ENCODE measurements at regions not wholly inside any gene's neighbourhood (a gene's known extent, or its start where the extent isn't known, plus 50 kb on each side); places are given as distances from the start of the nearest gene placed in this dataset.

GRCh38 chr5:121378046-121378445, 473.6 kb upstream of the FTMT start:
- no peak overlapping the region for H3K4me3 ChIP-seq
- DNase-seq = no peak
- no peak for TF ChIP-seq CTCF (IDR thresholded peaks at IDR 0.05)
- no peaks in the 10 kb centered on the region for H3K36me3 ChIP-seq
- H3K9me3 ChIP-seq = no peaks in the 10 kb centered on the region
- intact Hi-C loops (cut with DNase I; ENCODE audit: low total_unique reads) = no loop called here
- no peaks in the 10 kb centered on the region for H3K27me3 ChIP-seq
- H3K27ac ChIP-seq = no peak overlapping the region
- H3K4me1 ChIP-seq = no peaks in the 10 kb centered on the region

GRCh38 chr5:121378559-121379359, 472.9 kb upstream of the FTMT start:
- DNase-seq = no peak
- no peak for TF ChIP-seq CTCF (IDR thresholded peaks at IDR 0.05)
- intact Hi-C loops (cut with DNase I; ENCODE audit: low total_unique reads) = no loop called here
- H3K27me3 ChIP-seq = no peaks in the 10 kb centered on the region
- no peaks in the 10 kb centered on the region for H3K9me3 ChIP-seq
- no peaks in the 10 kb centered on the region for H3K4me1 ChIP-seq
- no peak overlapping the region for H3K4me3 ChIP-seq
- no peak overlapping the region for H3K27ac ChIP-seq
- H3K36me3 ChIP-seq = no peaks in the 10 kb centered on the region

DNA sequence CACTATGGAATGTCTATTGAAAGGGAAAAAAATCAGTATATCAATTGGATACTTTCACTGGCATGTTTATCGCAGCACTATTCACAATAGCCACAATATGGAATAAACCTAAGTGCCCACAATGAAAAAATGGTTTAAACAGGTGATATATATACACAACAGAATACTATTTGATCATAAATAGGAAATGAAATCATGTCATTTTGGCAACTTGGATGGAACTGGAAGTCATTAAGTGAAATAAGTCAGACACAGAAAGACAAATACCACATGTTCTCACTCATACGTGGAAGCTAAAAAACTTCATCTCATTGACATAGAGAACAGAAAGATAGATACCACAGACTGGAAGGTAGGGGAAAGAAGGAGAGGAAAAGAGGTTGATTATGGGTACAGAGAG, 471.6 kb upstream of the FTMT start:
- intact Hi-C loops (cut with DNase I; ENCODE audit: low total_unique reads) = no loop called here
- H3K4me1 ChIP-seq = no peaks in the 10 kb centered on the region
- TF ChIP-seq CTCF (IDR thresholded peaks at IDR 0.05) = no peak

DNA sequence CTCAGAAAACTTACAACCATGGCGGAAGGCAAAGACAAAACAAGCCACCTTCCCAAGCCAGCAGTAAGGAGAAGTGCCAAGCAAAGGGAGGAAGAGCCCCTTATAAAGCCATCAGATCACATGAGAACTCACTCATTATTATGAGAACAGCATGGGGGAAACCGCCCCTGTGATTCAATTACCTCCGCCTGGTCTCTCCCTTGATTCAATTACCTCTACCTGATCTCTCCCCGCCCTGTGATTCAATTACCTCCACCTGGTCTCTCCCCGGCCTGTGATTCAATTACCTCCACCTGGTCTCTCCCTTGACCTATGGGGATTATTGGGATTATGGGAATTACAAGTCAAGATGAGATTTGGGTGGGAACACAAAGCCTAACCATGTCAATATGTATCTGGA, 467.3 kb upstream of the FTMT start:
- H3K36me3 ChIP-seq = no peaks in the 10 kb centered on the region
- H3K9me3 ChIP-seq = no peaks in the 10 kb centered on the region
- no peaks in the 10 kb centered on the region for H3K4me1 ChIP-seq
- DNase-seq = no peak
- H3K27ac ChIP-seq = no peak overlapping the region
- no peak for TF ChIP-seq CTCF (IDR thresholded peaks at IDR 0.05)
- H3K4me3 ChIP-seq = no peak overlapping the region
- H3K27me3 ChIP-seq = no peaks in the 10 kb centered on the region
- intact Hi-C loops (cut with DNase I; ENCODE audit: low total_unique reads) = no loop called here

More for the DNA sequence above, 471.6 kb upstream of the FTMT start:
- no peaks in the 10 kb centered on the region for H3K36me3 ChIP-seq
- no peak overlapping the region for H3K4me3 ChIP-seq
- H3K27ac ChIP-seq = no peak overlapping the region
- no peaks in the 10 kb centered on the region for H3K9me3 ChIP-seq
- no peaks in the 10 kb centered on the region for H3K27me3 ChIP-seq
- DNase-seq = no peak

DNA sequence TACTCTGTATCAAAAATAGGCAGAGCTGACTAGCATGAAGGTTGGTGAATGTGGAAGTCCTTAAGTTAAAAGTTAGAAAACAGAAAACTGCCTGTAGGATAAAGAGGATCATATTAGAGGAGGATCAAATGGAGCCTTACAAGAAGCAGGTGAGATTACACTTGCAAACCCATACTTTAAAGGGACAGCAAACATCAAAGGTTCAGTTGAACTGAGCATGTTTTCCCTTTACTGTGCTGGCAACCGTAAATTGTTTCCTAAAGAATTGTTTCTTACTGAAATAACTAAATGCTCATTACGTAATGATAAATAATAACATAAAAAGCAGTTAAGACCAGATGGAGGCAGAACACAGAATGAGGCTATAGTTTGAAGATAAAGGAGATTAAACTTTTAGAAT, 465.3 kb upstream of the FTMT start:
- DNase-seq = no peak
- no peak for TF ChIP-seq CTCF (IDR thresholded peaks at IDR 0.05)
- no peaks in the 10 kb centered on the region for H3K36me3 ChIP-seq
- no peaks in the 10 kb centered on the region for H3K9me3 ChIP-seq
- intact Hi-C loops (cut with DNase I; ENCODE audit: low total_unique reads) = no loop called here
- no peak overlapping the region for H3K27ac ChIP-seq
- H3K4me3 ChIP-seq = no peak overlapping the region
- H3K27me3 ChIP-seq = no peaks in the 10 kb centered on the region
- no peaks in the 10 kb centered on the region for H3K4me1 ChIP-seq
